NB4 (cell line): ENCODE measurements at regions not wholly inside any gene's neighbourhood (a gene's known extent, or its start where the extent isn't known, plus 50 kb on each side); places are given as distances from the start of the nearest gene placed in this dataset.

Source experiments
- MYC ChIP-seq: IDR thresholded peaks from 2 replicates; pipeline ENCODE4 v1.6.1; 2011; ENCODE audit warnings: low read depth, low read length
- TF ChIP-seq, protein P1 (sequence below): IDR thresholded peaks from one replicate; pipeline ENCODE4 v1.5.1; 2012; ENCODE audit warnings: low read depth, low read length

DNA sequence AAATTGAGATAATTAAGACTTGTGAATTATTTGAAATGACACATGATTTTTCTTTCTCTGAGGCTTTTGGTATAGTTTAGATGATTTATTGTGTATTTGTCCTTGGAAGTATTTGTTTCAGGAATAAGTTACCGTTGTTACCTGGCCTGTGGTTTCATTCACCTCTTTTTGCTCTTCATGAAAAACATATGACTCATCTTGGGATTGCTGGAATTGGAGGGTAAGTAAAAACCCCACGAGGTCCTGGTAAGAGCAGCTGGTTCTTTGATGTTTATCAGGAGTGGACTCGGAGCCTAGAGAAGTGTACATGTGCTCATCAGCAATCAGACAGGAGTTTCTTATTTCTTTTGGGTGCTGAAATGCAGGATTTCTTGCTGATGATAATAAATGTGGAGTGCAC lies 275.3 kb downstream of the PSAT1 start:
- TF ChIP-seq, protein P1, sequence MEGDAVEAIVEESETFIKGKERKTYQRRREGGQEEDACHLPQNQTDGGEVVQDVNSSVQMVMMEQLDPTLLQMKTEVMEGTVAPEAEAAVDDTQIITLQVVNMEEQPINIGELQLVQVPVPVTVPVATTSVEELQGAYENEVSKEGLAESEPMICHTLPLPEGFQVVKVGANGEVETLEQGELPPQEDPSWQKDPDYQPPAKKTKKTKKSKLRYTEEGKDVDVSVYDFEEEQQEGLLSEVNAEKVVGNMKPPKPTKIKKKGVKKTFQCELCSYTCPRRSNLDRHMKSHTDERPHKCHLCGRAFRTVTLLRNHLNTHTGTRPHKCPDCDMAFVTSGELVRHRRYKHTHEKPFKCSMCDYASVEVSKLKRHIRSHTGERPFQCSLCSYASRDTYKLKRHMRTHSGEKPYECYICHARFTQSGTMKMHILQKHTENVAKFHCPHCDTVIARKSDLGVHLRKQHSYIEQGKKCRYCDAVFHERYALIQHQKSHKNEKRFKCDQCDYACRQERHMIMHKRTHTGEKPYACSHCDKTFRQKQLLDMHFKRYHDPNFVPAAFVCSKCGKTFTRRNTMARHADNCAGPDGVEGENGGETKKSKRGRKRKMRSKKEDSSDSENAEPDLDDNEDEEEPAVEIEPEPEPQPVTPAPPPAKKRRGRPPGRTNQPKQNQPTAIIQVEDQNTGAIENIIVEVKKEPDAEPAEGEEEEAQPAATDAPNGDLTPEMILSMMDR, result no peak
- TF ChIP-seq MYC, result no peak
